H9 (cell line): ENCODE measurements at regions not wholly inside any gene's neighbourhood (a gene's known extent, or its start where the extent isn't known, plus 50 kb on each side); places are given as distances from the start of the nearest gene placed in this dataset.

Experiments used
- DNase-seq: peaks from one replicate; pipeline ENCODE4 v3.0.0-alpha.2; 2017
- H2AFZ ChIP-seq: one replicate; pipeline ENCODE4 v1.6.1; 2013; ENCODE audit warnings: mild to moderate bottlenecking, low read length, control low read depth, moderate library complexity
- H2AK5ac ChIP-seq: 2 replicates; pipeline ENCODE4 v1.6.1; 2013; ENCODE audit warnings: low read length, control low read depth, mixed read lengths; ENCODE audit not compliant: insufficient read length
- H2BK120ac ChIP-seq: one replicate; pipeline ENCODE4 v1.6.1; 2013; ENCODE audit warnings: low read depth, mild to moderate bottlenecking, low read length, control low read depth, inconsistent platforms; ENCODE audit not compliant: poor library complexity, severe bottlenecking
- H2BK12ac ChIP-seq: 2 replicates; pipeline ENCODE4 v1.6.1; 2013; ENCODE audit warnings: low read length, control low read depth, mixed read lengths, low read depth; ENCODE audit not compliant: insufficient read length
- H2BK15ac ChIP-seq: 2 replicates; pipeline ENCODE4 v1.6.1; 2013; ENCODE audit warnings: low read depth, low read length, control low read depth
- H2BK20ac ChIP-seq: one replicate; pipeline ENCODE4 v1.6.1; 2013; ENCODE audit warnings: low read depth, mild to moderate bottlenecking, low read length, control low read depth, inconsistent platforms; ENCODE audit not compliant: poor library complexity, severe bottlenecking
- H2BK5ac ChIP-seq: 2 replicates; pipeline ENCODE4 v1.6.1; 2013; ENCODE audit warnings: low read length, control low read depth, mixed read lengths; ENCODE audit not compliant: insufficient read length
- H3K14ac ChIP-seq: 2 replicates; pipeline ENCODE4 v1.6.1; 2013; ENCODE audit warnings: low read length, control low read depth; ENCODE audit not compliant: insufficient read depth
- H3K18ac ChIP-seq: 2 replicates; pipeline ENCODE4 v1.6.1; 2013; ENCODE audit warnings: low read depth, mild to moderate bottlenecking, mixed read lengths, low read length, control low read depth; ENCODE audit not compliant: insufficient read length
- H3K23ac ChIP-seq: 2 replicates; pipeline ENCODE4 v1.6.1; 2013; ENCODE audit warnings: low read length, control low read depth, mixed read lengths, low read depth; ENCODE audit not compliant: insufficient read length
- H3K23me2 ChIP-seq: 2 replicates; pipeline ENCODE4 v1.6.1; 2013; ENCODE audit warnings: low read depth, mild to moderate bottlenecking, mixed read lengths, low read length, control low read depth; ENCODE audit not compliant: insufficient read length, poor library complexity, severe bottlenecking
- H3K27ac ChIP-seq: 2 replicates; pipeline ENCODE4 v1.5.1; 2013; ENCODE audit warnings: low read length, control low read depth, mixed read lengths, low read depth; ENCODE audit not compliant: insufficient read length
- H3K27me3 ChIP-seq: 2 replicates; pipeline ENCODE4 v1.6.1; 2013; ENCODE audit warnings: low read length, control low read depth, inconsistent platforms; ENCODE audit not compliant: insufficient read depth
- H3K4ac ChIP-seq: 2 replicates; pipeline ENCODE4 v1.6.1; 2013; ENCODE audit warnings: low read depth, mild to moderate bottlenecking, control low read depth, inconsistent platforms, low read length, moderate library complexity
- H3K4me1 ChIP-seq: 2 replicates; pipeline ENCODE4 v1.6.1; 2013; ENCODE audit warnings: low read length, control low read depth, inconsistent platforms; ENCODE audit not compliant: insufficient read depth
- H3K4me2 ChIP-seq: 2 replicates; pipeline ENCODE4 v1.6.1; 2013; ENCODE audit warnings: low read length, control low read depth, mixed read lengths; ENCODE audit not compliant: insufficient read length, insufficient read depth
- H3K56ac ChIP-seq: 2 replicates; pipeline ENCODE4 v1.6.1; 2013; ENCODE audit warnings: low read depth, mild to moderate bottlenecking, mixed read lengths, low read length, control low read depth; ENCODE audit not compliant: insufficient read length
- H3K79me1 ChIP-seq: 2 replicates; pipeline ENCODE4 v1.6.1; 2013; ENCODE audit warnings: low read depth, mild to moderate bottlenecking, moderate library complexity, low read length, control low read depth, inconsistent platforms; ENCODE audit not compliant: insufficient read depth, poor library complexity, severe bottlenecking
- H3K79me2 ChIP-seq: 2 replicates; pipeline ENCODE4 v1.6.1; 2013; ENCODE audit warnings: low read length, control low read depth, inconsistent platforms; ENCODE audit not compliant: insufficient read depth
- H3K9ac ChIP-seq: 2 replicates; pipeline ENCODE4 v1.6.1; 2013; ENCODE audit warnings: low read length, control low read depth, mixed read lengths; ENCODE audit not compliant: insufficient read length; ENCODE audit errors: extremely low read depth
- H3K9me3 ChIP-seq: one replicate; pipeline ENCODE4 v1.6.1; 2013; ENCODE audit warnings: low read depth, low read length, inconsistent platforms; ENCODE audit not compliant: control insufficient read depth
- H3T11ph ChIP-seq: one replicate; pipeline ENCODE4 v1.6.1; 2013; ENCODE audit warnings: mild to moderate bottlenecking, low read length, control low read depth, inconsistent platforms
- H4K20me1 ChIP-seq: one replicate; pipeline ENCODE4 v1.6.1; 2013; ENCODE audit not compliant: control insufficient read depth, insufficient read length, insufficient read depth
- H4K5ac ChIP-seq: 2 replicates; pipeline ENCODE4 v1.6.1; 2013; ENCODE audit warnings: low read depth, mild to moderate bottlenecking, mixed read lengths, low read length, control low read depth; ENCODE audit not compliant: insufficient read length
- H4K8ac ChIP-seq: replicated peaks from 2 replicates; pipeline ENCODE4 v1.6.1; 2013; ENCODE audit warnings: low read length, control low read depth, mixed read lengths, low read depth; ENCODE audit not compliant: insufficient read length
- H4K91ac ChIP-seq: 2 replicates; pipeline ENCODE4 v1.6.1; 2013; ENCODE audit warnings: low read depth, mild to moderate bottlenecking, moderate library complexity, mixed read lengths, low read length, control low read depth; ENCODE audit not compliant: insufficient read length
- H3K27ac Mint-ChIP-seq, 3 experiments: 2 replicates in 2 of 3; 3 replicates in 1 of 3; pipeline ENCODE4 v1.8.0; 2020 to 2021; ENCODE audit warnings: mixed read lengths in 3 of 3, mild to moderate bottlenecking in 1 of 3, moderate library complexity in 1 of 3
- H3K27me3 Mint-ChIP-seq: 2 replicates; pipeline ENCODE4 v1.8.0; 2021; ENCODE audit warnings: low read depth, mild to moderate bottlenecking, moderate library complexity, mixed read lengths
- H3K36me3 Mint-ChIP-seq, 3 experiments: 2 replicates in 2 of 3; 3 replicates in 1 of 3; pipeline ENCODE4 v1.8.0; 2020 to 2021; ENCODE audit warnings: low read depth in 3 of 3, mixed read lengths in 3 of 3; ENCODE audit not compliant: insufficient read depth in 1 of 3
- H3K4me1 Mint-ChIP-seq, 2 experiments: 2 replicates each; pipeline ENCODE4 v1.8.0; 2020; ENCODE audit warnings: mixed read lengths in 2 of 2
- H3K4me3 Mint-ChIP-seq, 2 experiments: 2 replicates in 1 of 2; 3 replicates in 1 of 2; pipeline ENCODE4 v1.8.0; 2020 to 2021; ENCODE audit warnings: mild to moderate bottlenecking in 2 of 2, mixed read lengths in 2 of 2, moderate library complexity in 1 of 2
- H3K9me3 Mint-ChIP-seq, 2 experiments: 2 replicates in 1 of 2; 3 replicates in 1 of 2; pipeline ENCODE4 v1.8.0; 2020; ENCODE audit warnings: mild to moderate bottlenecking in 2 of 2, mixed read lengths in 2 of 2, moderate library complexity in 1 of 2
- WGBS: extraction: QIAGEN DNeasy Blood & Tissue Kit; methylation state at CpG from one replicate; pipeline ENCODE4 v1.1.7; 2013; ENCODE audit warnings: missing lambda C conversion rate, low lambda C conversion rate, mixed read lengths; ENCODE audit not compliant: insufficient read length; ENCODE audit errors: extremely low coverage; 5-methylcytosine and 5-hydroxymethylcytosine counted together
- TF ChIP-seq, protein P1 (sequence below): fragments of 200-600 bp; sonication (generic); conservative IDR thresholded peaks from 3 replicates; pipeline ENCODE4 v1.8.0; 2021; ENCODE audit warnings: antibody characterized with exemption, mild to moderate bottlenecking

DNA sequence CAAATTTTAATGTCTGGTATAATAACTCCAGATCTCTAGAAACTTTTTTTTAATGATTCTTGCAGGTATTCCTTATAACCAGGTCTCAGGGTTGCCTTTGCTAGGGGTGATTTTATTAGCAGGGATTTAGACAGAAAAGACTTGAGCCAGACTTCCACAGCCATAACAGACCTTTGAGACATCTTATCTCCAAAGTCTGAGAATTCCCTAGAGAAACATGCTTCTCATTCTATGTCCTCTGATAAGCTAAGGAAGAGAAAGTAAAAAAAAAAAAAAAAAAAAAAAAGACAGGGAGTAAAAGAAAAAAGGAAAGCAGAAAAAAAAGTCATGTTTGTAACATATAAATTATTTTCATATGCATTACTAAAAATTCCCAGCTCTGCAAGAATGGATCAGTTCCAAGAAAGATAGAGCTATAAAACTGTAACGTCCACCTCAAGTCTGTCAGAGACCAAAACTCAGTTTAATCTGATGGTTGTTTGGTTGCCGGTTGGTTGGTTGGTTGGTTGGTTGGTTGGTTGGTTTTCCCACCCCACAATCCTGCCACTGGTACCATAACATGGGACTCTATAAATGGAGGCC is 153.8 kb downstream of the COL6A3 start:
- Histone ChIP-seq H3K56ac (no peak overlapping the region), H3K4me1 (no peaks in the 10 kb centered on the region), H4K5ac (no peak overlapping the region), H4K20me1 (no peaks in the 10 kb centered on the region), H3K27ac (no peak overlapping the region), H3K14ac (no peak overlapping the region), H2AK5ac (no peak overlapping the region), H3K27me3 (no peaks in the 10 kb centered on the region), H2BK120ac (no peak overlapping the region), H3K79me2 (no peaks in the 10 kb centered on the region), H2BK15ac (no peak overlapping the region), H3K79me1 (no peaks in the 10 kb centered on the region), H3K4ac (no peak overlapping the region), H3K4me2 (no peak overlapping the region), H4K8ac (no peak overlapping the region), H3K23me2 (no peaks in the 10 kb centered on the region), H3K9ac (no peak overlapping the region), H2BK12ac (no peak overlapping the region), H4K91ac (no peak overlapping the region), H2AFZ (no peak overlapping the region), H2BK5ac (no peak overlapping the region), H2BK20ac (no peak overlapping the region), H3T11ph (no peak overlapping the region), H3K9me3 (no peaks in the 10 kb centered on the region), H3K18ac (no peak overlapping the region), H3K23ac (no peak overlapping the region)
- no peak overlapping the region for H3K27ac Mint-ChIP-seq
- H3K4me1 Mint-ChIP-seq: peaks cover 4 to 14% of the 10 kb centered on the region in 2 experiments
- H3K27me3 Mint-ChIP-seq: no peaks in the 10 kb centered on the region; the same call in none of the 2 replicates
- H3K4me3 Mint-ChIP-seq: no peak overlapping the region
- H3K9me3 Mint-ChIP-seq: no peaks in the 10 kb centered on the region
- no peak for DNase-seq
- TF ChIP-seq, protein P1, sequence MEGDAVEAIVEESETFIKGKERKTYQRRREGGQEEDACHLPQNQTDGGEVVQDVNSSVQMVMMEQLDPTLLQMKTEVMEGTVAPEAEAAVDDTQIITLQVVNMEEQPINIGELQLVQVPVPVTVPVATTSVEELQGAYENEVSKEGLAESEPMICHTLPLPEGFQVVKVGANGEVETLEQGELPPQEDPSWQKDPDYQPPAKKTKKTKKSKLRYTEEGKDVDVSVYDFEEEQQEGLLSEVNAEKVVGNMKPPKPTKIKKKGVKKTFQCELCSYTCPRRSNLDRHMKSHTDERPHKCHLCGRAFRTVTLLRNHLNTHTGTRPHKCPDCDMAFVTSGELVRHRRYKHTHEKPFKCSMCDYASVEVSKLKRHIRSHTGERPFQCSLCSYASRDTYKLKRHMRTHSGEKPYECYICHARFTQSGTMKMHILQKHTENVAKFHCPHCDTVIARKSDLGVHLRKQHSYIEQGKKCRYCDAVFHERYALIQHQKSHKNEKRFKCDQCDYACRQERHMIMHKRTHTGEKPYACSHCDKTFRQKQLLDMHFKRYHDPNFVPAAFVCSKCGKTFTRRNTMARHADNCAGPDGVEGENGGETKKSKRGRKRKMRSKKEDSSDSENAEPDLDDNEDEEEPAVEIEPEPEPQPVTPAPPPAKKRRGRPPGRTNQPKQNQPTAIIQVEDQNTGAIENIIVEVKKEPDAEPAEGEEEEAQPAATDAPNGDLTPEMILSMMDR: no peak
- H3K36me3 Mint-ChIP-seq: no peaks in the 10 kb centered on the region
- WGBS: no CpG with 5 or more reads among the region's 2 CpGs
